DMS53 (cell line): ENCODE measurements at regions not wholly inside any gene's neighbourhood (a gene's known extent, or its start where the extent isn't known, plus 50 kb on each side); places are given as distances from the start of the nearest gene placed in this dataset.
"Not testable (repeated sequence)": the region's sequence is repeated elsewhere in the genome, so short reads cannot be mapped to it uniquely, and the experiment has no call there.

Source experiments
- DNase-seq: peaks from one replicate; lab custom pipeline; 2025; lab: John Stamatoyannopoulos, UW

GRCh38 chr20:17836303-17836861 lies 132.2 kb downstream of the SNX5 start:
- no peak for DNase-seq

DNA sequence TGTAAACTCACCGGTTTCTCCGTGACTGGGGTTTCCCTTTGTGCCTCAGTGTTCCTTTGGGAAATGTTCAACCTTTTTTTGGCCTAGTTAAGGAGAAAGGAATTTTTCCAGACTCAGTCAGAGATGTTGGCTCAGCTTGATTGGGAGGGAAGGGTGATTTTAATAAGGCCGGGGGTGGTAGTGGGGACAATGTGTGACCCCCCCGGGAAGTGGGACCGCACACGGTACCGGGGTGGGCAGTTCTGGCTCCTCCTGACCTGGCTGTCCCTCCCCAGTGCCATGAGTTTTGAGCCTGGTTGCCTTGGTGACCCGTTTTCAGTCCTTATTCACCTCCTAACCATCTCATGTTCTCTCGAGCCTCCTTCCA lies 132.7 kb downstream of the SNX5 start:
- DNase-seq, result no peak

GRCh38 chr20:17835240-17835933 lies 133.2 kb downstream of the SNX5 start:
- DNase-seq, result no peak

DNA sequence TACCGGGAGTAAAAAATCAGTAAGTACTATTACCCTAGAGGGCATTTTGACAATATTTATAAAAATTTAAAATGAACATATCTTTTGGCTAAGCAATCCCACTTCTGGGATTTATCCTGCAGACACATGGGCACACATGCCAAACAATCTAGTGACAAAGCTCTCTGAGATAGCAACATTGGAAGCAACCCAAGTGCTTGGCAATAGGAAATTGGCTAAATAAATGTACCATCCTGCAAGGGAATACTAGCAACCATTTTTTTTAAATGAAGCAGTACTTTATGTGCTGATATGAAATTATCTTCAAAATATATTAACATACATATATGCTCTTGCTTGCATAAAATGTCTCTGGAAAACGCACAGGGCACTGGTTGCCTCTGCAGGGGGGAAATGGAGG lies 133.8 kb downstream of the SNX5 start:
- no peak for DNase-seq

GRCh38 chr20:17833036-17833674 lies 133.4 kb downstream of the BANF2 start:
- DNase-seq, result no peak

GRCh38 chr20:17832236-17832915 lies 132.6 kb downstream of the BANF2 start:
- DNase-seq, result no peak

GRCh38 chr20:17828598-17829144 lies 128.9 kb downstream of the BANF2 start:
- no peak for DNase-seq

DNA sequence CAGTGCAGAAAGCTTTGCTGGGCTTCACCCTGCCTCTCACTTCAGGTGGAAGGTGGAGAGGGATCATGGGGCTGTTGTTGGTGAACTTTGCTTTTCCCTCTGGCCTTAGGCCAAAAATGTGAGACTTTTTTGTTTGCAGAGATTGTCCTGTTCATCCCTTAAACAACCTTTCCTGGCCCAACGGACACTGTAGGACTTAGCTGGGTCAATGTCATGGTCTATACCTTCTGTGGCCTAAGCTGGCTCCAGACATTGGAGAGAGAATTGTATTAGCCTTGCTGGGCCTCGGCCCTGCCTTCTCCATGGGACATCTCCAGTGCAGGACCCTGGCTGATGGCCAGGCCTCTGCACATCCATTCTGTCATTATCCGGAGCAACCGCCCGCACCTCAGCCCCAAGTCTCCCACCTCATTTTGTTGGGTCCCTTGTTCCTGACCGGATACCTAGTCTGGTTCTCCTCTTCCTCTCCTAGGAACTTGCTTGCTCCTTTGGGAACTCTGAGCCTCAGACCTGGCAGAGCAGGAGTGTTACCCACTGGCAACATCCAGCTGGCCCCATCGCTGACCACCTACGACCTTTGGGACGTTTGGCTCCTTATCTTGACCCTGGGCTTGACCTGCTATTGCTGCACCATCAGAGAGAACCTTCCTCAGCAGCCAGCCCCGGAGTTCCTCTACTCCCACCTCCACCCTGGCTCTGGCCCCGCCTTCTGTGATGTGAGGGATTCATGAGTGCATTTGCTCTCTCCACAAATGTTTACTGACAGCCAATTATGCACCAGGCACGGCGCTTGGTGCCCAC lies 128.2 kb downstream of the BANF2 start:
- no peak for DNase-seq

- no peak for DNase-seq
These were observed 127.3 kb downstream of the BANF2 start for GRCh38 chr20:17827079-17827478.

DNA sequence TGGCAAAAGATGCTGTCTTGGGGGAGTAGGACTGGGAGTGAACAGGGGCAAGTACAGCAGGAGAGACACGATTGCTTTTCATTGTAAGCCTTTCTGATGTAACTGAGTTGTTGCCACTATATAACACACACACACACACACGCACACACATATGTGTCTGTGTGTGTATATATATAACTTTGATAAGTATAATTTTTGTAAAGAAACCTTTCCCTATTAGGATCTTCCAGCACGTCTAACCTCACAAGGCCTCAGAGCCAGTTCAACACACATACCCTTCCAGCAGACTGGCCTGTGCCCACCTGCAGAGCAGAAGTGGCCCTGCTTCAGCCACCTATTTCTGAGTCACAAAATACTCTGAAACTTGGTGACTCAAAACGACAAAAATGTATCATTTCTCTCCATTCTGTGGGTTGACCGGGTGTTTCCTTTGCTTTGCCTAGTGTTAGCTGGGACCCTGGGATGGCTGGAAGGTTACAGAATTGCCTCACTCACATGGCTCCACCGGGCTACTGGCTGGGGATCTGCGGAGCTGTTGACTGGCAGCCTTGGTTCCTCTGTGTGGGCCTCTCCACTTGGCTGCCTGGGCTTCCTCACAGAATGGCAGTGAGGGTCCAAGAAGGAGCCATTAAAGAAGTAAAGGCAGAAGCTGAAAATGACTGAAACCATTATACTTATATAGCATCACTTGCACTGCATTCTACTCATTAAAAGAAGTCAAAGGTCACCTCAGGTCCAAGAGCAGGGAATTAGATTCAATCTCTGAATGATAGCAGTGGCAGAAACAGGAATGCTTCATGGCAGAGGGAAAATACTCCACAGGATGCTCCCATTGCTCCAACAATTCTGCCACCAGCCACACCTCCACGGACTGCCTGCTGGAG lies 126.4 kb downstream of the BANF2 start:
- DNase-seq, result no peak

DNA sequence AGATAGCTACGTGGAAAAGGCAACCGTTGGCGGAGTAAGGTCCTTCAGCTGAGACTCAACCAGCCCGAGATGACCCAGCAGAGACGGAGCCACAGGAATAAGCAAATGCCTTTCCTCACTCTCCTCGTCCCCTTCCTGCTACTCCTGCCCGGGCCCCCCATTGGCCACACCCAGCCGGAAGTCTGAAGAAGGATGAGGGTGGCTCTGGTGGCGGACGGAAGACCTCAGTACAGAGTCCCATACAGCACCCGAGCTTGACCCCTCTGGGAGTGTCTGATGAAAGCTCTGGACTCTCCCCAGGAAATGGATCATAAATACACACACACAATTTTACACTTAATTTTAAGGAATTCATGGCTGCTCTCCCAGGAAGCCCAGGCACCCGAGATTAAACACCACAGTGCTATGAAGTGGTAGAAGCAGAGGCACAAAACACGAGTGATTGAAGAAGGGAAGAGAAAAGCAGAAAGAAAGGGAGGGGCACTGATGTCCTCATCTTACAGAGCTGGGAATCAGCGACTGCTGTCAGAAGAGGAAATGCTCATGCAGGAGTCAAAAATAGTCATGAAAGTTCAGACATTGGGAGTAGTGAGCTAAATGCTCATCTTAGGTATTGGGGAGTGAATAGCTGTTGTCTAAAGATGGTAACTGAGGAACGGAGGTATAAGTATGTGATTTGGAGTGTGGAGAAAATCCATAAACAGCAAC lies 125.6 kb downstream of the BANF2 start:
- DNase-seq, result no peak

GRCh38 chr20:17824676-17825251 lies 125.0 kb downstream of the BANF2 start:
- DNase-seq, result no peak

- peak; percentile 69 for DNase-seq
These were observed 123.8 kb downstream of the BANF2 start for GRCh38 chr20:17823409-17824144.

DNA sequence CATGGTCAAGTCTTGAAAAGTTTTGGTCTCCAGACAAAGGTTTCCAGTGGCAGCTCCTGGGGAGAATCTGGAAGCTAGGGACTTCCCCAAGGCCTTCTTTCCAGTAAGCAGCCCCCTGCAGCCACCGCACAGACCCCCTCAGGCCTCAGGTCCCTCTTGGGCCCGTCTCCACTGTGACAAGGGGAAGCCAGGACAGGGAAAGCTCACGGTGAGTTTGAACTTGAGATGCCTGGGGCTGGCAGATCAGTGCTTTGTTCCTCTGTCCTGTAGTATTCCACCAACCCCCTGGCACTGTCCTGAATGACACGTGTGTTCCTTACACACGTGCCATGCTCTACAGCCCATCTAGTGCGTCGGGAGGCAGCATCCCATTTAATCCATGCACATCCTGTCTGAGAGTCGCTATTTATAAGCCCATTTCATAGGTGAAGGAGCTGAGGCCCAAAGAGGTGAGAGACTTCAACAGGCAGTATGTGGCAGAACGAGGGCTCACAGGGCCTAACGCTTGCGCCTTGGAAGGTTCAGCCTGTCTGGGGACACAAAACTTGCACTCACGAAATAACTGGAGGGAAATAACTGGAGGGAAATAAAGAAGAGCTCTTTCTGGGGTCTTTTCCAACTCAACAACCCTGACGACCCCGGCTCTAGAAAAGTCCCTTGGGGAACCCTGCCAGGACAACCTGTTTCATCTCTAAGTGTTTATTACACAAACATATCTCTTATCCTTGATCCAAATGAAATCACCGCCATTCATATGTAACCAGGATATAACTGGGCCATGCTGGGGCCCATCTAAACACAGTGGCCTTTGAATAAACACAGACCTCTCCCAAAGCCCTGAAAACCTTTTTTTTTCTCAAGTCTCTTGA lies 123.0 kb downstream of the BANF2 start:
- peak; percentile 37 for DNase-seq

DNA sequence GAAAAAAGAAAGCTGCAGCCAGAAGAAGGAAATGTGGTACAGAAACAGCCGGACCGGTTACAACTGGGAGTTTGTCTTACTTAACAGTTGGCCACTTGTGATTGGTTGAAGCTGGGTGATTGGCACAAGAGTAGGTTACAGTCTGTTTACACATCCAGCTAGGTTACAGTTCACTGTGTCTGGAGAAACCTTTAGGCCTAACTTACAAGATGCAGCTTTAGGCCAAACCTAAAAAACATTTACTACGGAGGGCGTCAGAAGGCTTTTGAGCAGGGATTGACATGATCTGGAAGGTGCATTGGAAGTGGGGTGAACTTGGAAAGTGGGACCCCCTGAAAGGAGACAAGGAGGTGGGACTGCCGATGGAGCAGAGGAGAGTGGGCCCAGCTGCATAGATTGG lies 122.3 kb downstream of the BANF2 start:
- DNase-seq, result peak; percentile 69

DNA sequence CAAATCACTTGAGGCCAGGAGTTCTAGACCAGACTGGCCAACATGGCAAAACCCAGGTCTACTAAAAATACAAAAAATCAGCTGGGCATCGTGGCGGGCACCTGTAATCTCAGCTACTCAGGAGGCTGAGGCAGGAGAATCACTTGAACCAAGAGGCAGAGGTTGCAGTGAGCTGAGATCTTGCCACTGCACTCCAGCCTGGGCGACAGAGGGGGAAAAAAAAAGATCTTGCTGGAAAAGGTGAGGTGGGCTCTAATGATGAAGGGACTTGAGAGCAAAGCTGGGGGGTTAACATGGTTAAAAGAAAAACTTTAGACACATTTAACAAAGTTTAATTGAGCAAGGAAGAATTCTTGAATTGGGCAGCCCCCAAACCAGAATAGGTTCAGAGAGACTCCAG lies 121.8 kb downstream of the BANF2 start:
- DNase-seq, result not testable (repeated sequence)

DNA sequence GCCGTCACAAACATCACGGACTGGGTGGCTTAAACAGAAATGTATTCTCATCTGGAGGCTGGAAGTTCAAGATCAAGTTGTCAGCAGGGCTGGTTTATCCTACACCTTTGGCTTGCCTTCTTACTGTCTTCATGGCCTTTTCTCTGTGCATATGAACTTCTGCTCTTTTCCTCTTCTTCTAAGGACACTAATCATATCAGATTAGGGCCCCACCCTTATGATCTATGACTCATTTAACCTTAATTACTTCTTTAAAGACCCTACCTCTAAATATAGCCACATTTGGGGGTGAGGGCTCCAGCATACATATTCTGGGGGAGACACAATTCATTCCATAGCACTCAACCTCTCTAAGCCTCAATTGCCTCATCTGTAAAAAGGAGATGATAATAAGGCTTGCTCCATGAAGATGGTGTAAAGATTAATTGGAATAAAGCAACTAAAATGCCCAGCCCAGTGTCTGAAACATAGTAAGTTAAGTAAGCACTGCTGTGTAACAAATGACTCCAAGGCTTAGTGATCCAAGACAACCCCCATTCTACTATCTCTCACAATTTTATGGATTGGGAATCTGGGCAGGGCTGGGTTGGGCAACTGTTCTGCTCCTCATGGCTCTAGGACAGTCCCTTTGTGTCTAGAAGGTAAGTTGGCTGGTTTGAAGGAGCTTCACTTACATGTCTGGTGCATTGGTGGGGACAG lies 119.8 kb downstream of the BANF2 start:
- no peak for DNase-seq

- DNase-seq, result no peak
These were observed 118.4 kb downstream of the BANF2 start for GRCh38 chr20:17818187-17818586.
